GM18868 (cell line): ENCODE measurements at regions not wholly inside any gene's neighbourhood (a gene's known extent, or its start where the extent isn't known, plus 50 kb on each side); places are given as distances from the start of the nearest gene placed in this dataset.

Experiments used
- ATAC-seq: cut with Tn5 transposase; IDR thresholded peaks from one replicate; pipeline ENCODE4 v1.9.1; 2021; ENCODE audit warnings: mild to moderate bottlenecking, moderate library complexity; ENCODE audit not compliant: unreplicated experiment

GRCh38 chr2:120933693-120934573 is 198.3 kb downstream of the GLI2 start:
- no peak for ATAC-seq

DNA sequence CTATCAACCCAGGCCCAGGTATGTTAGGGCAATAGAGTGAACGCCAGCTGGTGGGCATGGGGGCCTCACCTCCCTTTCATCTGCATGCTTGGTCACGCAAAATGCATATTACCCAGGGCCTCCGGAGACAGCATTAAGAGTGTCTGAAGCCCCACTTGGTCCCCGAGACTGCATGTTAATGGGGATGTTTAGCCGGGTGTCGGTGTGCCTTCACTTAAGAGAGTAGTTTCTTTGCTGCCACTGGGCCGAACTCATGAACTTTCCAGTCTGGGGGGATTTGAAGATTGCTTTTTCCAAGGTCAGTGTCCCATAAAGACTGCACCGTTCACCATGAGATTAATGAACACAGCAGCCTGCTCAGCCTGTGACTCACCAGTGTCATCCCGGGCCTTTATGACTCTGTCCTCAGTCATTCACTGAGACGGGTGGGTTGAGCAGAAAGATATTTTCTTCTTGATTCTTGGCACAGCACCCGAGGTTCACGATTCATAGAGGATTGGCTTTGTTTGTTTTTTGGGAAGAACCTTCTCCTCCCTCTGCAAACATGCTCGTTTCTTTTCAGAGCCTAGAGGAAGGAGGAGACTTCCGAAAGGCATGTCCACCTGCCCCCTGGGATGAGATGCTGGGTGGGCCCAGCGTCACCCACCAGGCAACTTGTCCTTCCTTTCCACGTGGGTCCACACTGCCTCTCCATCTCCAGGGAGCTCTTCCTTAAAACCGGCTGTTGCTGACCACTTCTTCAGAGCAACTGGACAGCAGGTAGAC is 199.1 kb downstream of the GLI2 start:
- no peak for ATAC-seq

GRCh38 chr2:120935339-120936313 is 200.0 kb downstream of the GLI2 start:
- ATAC-seq, result no peak

DNA sequence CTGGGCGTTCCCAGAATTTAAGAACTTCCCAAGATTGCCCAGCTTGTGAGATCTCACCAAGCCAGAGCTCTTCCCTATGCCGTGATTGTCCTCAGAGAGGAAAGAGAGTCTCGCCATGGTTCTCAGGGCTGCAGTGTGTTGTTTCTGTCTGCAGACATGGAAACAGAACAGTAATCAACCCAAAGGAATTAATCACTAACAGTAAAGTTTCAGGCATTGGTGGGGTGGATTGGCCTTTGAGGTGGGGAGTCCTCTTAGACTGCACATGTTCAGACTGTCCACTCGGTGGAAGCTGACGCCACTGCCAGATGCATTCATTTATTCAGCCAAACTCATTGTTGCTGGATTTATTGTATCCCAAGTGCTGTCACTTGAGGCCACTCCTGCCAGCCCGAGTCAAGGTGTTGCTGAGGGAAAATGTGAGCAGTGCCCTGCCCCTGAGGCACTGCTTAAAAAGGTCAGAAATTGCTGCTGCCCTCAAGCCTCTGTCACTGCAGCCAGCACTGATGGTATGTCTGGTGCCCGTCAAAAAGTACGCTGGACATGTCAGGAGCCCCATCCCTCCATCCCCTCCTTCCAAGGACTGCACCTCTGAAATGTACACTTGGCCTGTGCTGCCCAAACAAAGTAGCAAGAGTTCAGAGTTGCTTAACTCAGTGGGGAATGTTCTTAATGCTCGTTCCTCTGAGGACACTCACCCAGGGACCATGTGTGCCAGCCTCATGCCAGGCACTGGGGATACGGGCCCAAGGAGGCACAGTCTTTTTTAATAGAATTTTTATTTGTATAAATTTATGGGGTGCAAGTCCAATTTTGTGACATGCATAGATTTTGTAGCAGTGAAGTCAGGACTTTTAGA is 201.0 kb downstream of the GLI2 start:
- no peak for ATAC-seq

DNA sequence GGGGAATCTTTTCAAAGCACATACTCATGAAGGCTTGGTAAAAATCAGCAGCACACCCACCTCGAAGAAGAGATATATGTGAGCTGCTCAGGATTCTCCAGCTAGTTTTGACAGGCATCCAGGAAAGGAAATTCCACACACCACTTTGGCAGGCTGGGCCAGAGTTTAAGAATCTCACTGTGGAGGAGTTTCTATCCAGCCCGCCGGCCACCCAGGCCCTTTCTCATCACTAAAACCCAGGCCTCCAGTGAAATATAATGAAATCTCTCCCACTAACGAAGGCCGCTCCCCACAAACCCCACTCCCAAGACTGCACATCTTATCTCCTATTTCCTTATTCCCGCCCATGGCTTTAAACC is 202.0 kb downstream of the GLI2 start:
- no peak for ATAC-seq

- ATAC-seq, result no peak
These were observed 202.5 kb downstream of the GLI2 start for GRCh38 chr2:120938045-120938771.

DNA sequence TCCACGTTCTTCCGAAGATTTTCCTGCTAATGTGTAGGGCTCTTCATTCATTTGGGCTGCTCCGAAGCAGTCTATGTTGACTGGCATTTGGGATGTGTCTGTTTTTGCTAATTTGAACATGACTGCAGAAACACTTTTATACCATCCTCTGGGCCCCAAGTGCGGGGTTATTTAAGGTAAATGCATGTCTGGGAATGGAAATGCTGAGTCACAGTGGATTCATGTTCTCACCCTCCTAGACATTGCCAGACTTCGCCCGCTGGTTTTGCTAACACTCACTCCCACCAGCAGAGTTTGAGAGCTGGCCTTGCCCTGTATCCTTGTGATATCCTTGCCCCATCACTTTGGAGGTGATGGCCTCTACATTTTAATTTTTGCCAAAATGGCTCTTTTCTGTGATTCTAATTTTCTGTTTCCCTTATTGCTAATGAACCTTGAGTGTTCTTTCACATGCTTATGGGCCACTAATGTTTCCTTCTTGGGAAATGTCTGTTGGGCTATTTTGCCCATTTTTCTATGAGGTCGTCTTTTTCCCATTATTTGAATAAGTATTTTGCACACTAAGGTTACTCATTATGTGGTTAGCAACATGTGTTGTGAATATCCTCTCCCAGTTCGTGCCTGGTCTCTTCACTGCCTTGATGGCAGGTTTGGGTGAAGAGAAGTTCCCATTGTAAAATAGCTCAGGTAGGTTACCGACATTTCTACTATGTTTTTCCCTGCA is 204.1 kb downstream of the GLI2 start:
- no peak for ATAC-seq

- no peak for ATAC-seq
These were observed 204.6 kb downstream of the GLI2 start for GRCh38 chr2:120940319-120940696.

GRCh38 chr2:120940726-120941256 is 205.1 kb downstream of the GLI2 start:
- no peak for ATAC-seq

DNA sequence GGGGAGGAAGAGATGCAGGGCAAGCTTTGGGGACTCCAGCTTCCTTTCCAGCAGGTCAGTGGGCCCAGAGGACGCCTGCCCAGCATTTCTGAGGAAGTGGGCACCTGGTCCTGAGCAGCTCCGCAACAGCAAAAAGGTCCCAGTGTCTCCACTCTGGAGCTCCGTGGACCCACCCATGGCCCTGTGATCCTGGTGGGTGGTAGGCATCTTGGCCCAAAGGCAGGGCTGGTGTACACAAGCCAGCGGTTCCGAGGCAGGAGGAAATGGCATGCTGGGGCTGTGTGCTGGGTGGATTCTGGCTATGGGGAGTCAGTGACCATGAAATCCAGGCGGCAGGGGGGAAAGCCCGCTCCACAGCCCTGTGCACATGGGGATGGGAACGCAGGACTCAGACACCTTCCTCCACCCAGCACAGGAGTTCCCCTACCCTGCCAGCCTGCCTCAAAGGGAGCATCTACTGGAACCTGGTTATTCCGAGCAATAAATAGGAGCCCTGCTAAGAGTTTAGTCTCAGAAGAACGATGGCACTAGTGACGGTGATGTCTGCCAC is 206.0 kb downstream of the GLI2 start:
- ATAC-seq, result no peak

DNA sequence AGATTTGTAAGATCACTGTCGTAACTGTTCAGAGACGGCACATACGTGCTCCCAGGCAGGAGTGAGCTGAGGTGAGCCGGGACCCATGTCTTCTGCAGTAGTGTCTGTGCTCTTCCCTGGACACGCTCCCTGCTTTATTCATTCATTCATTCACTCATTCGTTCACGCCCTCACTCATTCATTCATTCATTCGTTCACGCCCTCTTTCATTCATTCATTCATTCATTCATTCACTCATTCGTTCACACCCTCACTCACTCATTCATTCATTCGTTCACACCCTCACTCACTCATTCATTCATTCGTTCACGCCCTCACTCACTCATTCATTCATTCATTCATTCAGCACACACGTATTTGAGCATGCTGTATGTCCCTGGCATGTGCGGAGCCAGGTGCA is 207.0 kb downstream of the GLI2 start:
- ATAC-seq, result no peak

GRCh38 chr2:120943403-120944034 is 207.9 kb downstream of the GLI2 start:
- ATAC-seq, result no peak

- no peak for ATAC-seq
These were observed 208.9 kb downstream of the GLI2 start for GRCh38 chr2:120944575-120944974.

- no peak for ATAC-seq
These were observed 209.4 kb downstream of the GLI2 start for GRCh38 chr2:120945091-120945490.

- ATAC-seq, result no peak
These were observed 210.3 kb downstream of the GLI2 start for GRCh38 chr2:120945832-120946499.

GRCh38 chr2:120947327-120947726 is 211.7 kb downstream of the GLI2 start:
- no peak for ATAC-seq

DNA sequence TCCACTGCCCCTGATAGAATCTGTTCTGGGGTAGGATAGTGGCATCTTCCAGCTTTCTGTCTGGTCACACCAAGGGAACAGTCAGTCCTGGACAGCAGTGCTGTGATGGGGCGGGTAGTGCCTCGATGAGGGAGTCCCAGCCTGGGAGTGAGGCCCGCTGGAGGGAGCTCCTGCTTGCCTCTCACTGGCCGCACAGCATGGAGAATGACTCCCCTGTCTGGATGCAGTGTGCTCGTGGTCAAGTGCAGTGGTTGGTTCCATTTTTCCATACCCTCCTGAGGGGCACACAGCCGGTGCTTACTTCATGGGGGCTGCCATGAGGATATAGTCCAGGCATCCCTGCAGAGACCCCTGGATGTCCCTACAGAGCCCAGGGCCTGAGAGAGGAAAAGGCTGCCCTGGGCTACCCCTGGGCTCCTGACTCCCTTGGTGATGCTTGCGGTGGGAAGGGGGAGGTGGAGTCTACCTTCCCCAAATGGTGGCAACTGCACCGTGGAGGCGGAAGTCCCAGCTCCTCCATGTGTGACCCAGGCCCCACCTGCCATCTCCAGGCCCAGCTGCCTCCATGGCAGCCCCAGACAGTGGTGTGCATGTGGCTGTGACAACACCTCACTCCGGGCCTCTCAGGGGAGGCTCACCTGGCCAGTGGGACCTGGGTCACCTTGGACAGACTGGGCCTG is 212.5 kb downstream of the GLI2 start:
- ATAC-seq, result no peak
